ENCODE measurements at regions not wholly inside any gene's neighbourhood (a gene's known extent, or its start where the extent isn't known, plus 50 kb on each side); places are given as distances from the start of the nearest gene placed in this dataset.

DNA sequence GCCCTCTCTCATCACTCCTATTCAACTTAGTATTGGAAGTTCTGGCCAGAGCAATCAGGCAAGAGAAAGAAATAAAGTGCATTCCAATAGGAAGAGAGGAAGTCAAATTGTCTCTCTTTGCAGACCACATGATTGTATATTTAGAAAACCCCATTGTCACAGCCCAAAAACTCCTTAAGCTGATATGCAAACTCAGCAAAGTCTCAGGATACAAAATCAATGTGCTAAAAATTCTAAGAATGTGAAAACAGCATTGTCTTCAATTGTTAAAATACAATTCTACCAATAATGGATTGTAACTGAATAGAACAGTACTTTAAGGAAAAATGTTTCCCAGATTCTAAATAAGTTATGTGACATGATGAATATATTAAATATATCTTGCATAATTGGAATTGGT is 2269.2 kb upstream of the PCDH20 start:
- Histone ChIP-seq H3K36me3 (ENCODE audit: insufficient read depth, low read length) (no peaks in the 10 kb centered on the region), H3K79me2 (ENCODE audit: insufficient read depth, low read length) (no peaks in the 10 kb centered on the region), H3K27me3 (ENCODE audit: insufficient read depth, low read length, poor library complexity, severe bottlenecking) (no peaks in the 10 kb centered on the region), H3K4me2 (ENCODE audit: low read depth, low read length, poor library complexity, severe bottlenecking) (no peak overlapping the region), H3K4me3 (ENCODE audit: low read length, poor library complexity, severe bottlenecking) (no peak overlapping the region), H3K9me2 (replicated peaks; ENCODE audit: low read depth, low read length) (no peaks in the 10 kb centered on the region), H4K20me1 (ENCODE audit: insufficient read depth, low read length, poor library complexity, severe bottlenecking) (no peaks in the 10 kb centered on the region), H2AFZ (ENCODE audit: low read length) (no peak overlapping the region), H3F3A (ENCODE audit: low read depth) (no peaks in the 10 kb centered on the region), H3K9ac (ENCODE audit: low read depth, low read length, poor library complexity, severe bottlenecking) (no peak overlapping the region), H3K4me1 (ENCODE audit: insufficient read depth, low read length, poor library complexity, severe bottlenecking) (no peaks in the 10 kb centered on the region), H3K9me3 (ENCODE audit: insufficient read depth, low read depth, low read length) (no peaks in the 10 kb centered on the region)
- TF ChIP-seq EZH2phosphoT487 (IDR thresholded peaks at IDR 0.05; ENCODE audit: borderline replicate concordance) (no peak), CTCF (conservative IDR thresholded peaks at IDR 0.05; ENCODE audit: low read length) (no peak)

GRCh38 chr13:63680704-63681103 is 2265.1 kb upstream of the PCDH20 start:
- Histone ChIP-seq H2AFZ (ENCODE audit: low read length) (peak overlapping the region; percentile 51; the same call in 1 of the 2 replicates), H3K4me2 (ENCODE audit: low read depth, low read length, poor library complexity, severe bottlenecking) (no peak overlapping the region)

DNA sequence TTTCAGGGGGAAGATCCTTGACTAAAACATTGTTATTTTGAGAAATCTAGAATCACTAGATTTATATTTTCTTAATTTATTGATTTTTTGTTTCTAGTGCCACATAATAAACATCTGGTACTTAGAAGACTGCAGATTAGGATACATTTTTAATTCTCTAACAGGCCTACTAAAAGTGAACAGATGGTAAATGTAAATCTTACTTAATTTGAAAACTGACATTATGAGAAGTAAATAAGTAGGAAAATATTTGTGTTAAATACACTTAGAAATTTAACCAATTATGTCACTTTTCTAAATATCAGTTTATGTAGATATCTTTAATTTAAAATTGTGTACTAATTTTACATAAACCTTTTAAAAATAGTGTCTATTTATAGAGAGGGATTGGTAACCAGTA is 2255.6 kb upstream of the PCDH20 start:
- Histone ChIP-seq H2AFZ (ENCODE audit: low read length) (no peak overlapping the region), H3K9ac (ENCODE audit: low read depth, low read length, poor library complexity, severe bottlenecking) (no peak overlapping the region), H3K27me3 (ENCODE audit: insufficient read depth, low read length, poor library complexity, severe bottlenecking) (no peaks in the 10 kb centered on the region), H3K79me2 (ENCODE audit: insufficient read depth, low read length) (no peaks in the 10 kb centered on the region), H3K4me3 (ENCODE audit: low read length, poor library complexity, severe bottlenecking) (no peak overlapping the region), H4K20me1 (ENCODE audit: insufficient read depth, low read length, poor library complexity, severe bottlenecking) (no peaks in the 10 kb centered on the region), H3K4me1 (ENCODE audit: insufficient read depth, low read length, poor library complexity, severe bottlenecking) (no peaks in the 10 kb centered on the region), H3K4me2 (ENCODE audit: low read depth, low read length, poor library complexity, severe bottlenecking) (no peak overlapping the region), H3K36me3 (ENCODE audit: insufficient read depth, low read length) (no peaks in the 10 kb centered on the region), H3K9me3 (ENCODE audit: insufficient read depth, low read depth, low read length) (no peaks in the 10 kb centered on the region), H3K9me2 (replicated peaks; ENCODE audit: low read depth, low read length) (no peaks in the 10 kb centered on the region), H3F3A (ENCODE audit: low read depth) (no peaks in the 10 kb centered on the region)
- TF ChIP-seq CTCF (conservative IDR thresholded peaks at IDR 0.05; ENCODE audit: low read length) (no peak), EZH2phosphoT487 (IDR thresholded peaks at IDR 0.05; ENCODE audit: borderline replicate concordance) (no peak)

More at GRCh38 chr13:63680704-63681103, 2265.1 kb upstream of the PCDH20 start:
- Histone ChIP-seq H3K9me3 (ENCODE audit: insufficient read depth, low read depth, low read length) (no peaks in the 10 kb centered on the region), H4K20me1 (ENCODE audit: insufficient read depth, low read length, poor library complexity, severe bottlenecking) (no peaks in the 10 kb centered on the region), H3F3A (ENCODE audit: low read depth) (no peaks in the 10 kb centered on the region), H3K4me3 (ENCODE audit: low read length, poor library complexity, severe bottlenecking) (no peak overlapping the region), H3K9me2 (replicated peaks; ENCODE audit: low read depth, low read length) (no peaks in the 10 kb centered on the region), H3K36me3 (ENCODE audit: insufficient read depth, low read length) (no peaks in the 10 kb centered on the region), H3K27me3 (ENCODE audit: insufficient read depth, low read length, poor library complexity, severe bottlenecking) (no peaks in the 10 kb centered on the region), H3K9ac (ENCODE audit: low read depth, low read length, poor library complexity, severe bottlenecking) (no peak overlapping the region), H3K79me2 (ENCODE audit: insufficient read depth, low read length) (no peaks in the 10 kb centered on the region), H3K4me1 (ENCODE audit: insufficient read depth, low read length, poor library complexity, severe bottlenecking) (no peaks in the 10 kb centered on the region)
- no peak for TF ChIP-seq CTCF (conservative IDR thresholded peaks at IDR 0.05; ENCODE audit: low read length)
- TF ChIP-seq EZH2phosphoT487 (IDR thresholded peaks at IDR 0.05; ENCODE audit: borderline replicate concordance) = no peak

Measured in Loucy (cell line).